OCI-LY7 (cell line): ENCODE measurements at regions not wholly inside any gene's neighbourhood (a gene's known extent, or its start where the extent isn't known, plus 50 kb on each side); places are given as distances from the start of the nearest gene placed in this dataset.

Experiments
- BruUV-seq: library from RNA; stranded (reverse); fragments of 400-500 nt; replicated peaks from 2 replicates; lab custom pipeline; 2021; lab: Mats Ljungman, UMichigan
- CTCF ChIA-PET: fragments of 300-600 bp; sonication (Branson Sonifier 250); formaldehyde crosslinking; loops from one replicate; lab custom pipeline; 2022; ENCODE audit warnings: antibody characterized with exemption; ENCODE audit not compliant: unreplicated experiment; lab: Charles Lee
- POLR2A ChIA-PET: fragments of 300-600 bp; sonication (Branson Sonifier 250); formaldehyde crosslinking; loops from one replicate; lab custom pipeline; 2022; ENCODE audit warnings: antibody characterized with exemption; lab: Charles Lee
- DNase-seq: peaks from one replicate; pipeline ENCODE4 v3.0.0-alpha.2; 2015; ENCODE audit warnings: low spot score
- H2AFZ ChIP-seq: fragments of 200-600 bp; sonication (generic), shearing (Covaris generic); 2 replicates; pipeline ENCODE4 v1.6.1; 2014; ENCODE audit warnings: mild to moderate bottlenecking, antibody characterized with exemption, low read length, moderate library complexity
- H3K27ac ChIP-seq: fragments of 200-600 bp; sonication (generic); 2 replicates; pipeline ENCODE4 v1.5.1; 2014; ENCODE audit warnings: mixed run types, low read depth, mild to moderate bottlenecking, moderate library complexity, low read length, inconsistent platforms; ENCODE audit not compliant: poor library complexity, severe bottlenecking
- H3K36me3 ChIP-seq: fragments of 200-600 bp; sonication (generic); 2 replicates; pipeline ENCODE4 v1.6.1; 2014; ENCODE audit warnings: mild to moderate bottlenecking, antibody characterized with exemption, low read length, moderate library complexity, mixed read lengths; ENCODE audit not compliant: insufficient read depth
- H3K4me1 ChIP-seq: fragments of 200-600 bp; sonication (generic); 2 replicates; pipeline ENCODE4 v1.5.1; 2014; ENCODE audit warnings: mild to moderate bottlenecking, low read length; ENCODE audit not compliant: insufficient read depth, poor library complexity, severe bottlenecking
- H3K4me2 ChIP-seq: fragments of 200-600 bp; sonication (generic); 2 replicates; pipeline ENCODE4 v1.6.1; 2014; ENCODE audit warnings: mild to moderate bottlenecking, low read length
- H3K4me3 ChIP-seq: fragments of 200-600 bp; sonication (generic); 2 replicates; pipeline ENCODE4 v1.5.1; 2014; ENCODE audit warnings: mild to moderate bottlenecking, low read depth, low read length; ENCODE audit not compliant: poor library complexity, severe bottlenecking
- H3K79me2 ChIP-seq: fragments of 200-600 bp; sonication (generic); 2 replicates; pipeline ENCODE4 v1.6.1; 2016; ENCODE audit warnings: low read depth, mild to moderate bottlenecking, low read length, moderate library complexity, mixed read lengths; ENCODE audit not compliant: insufficient read depth
- H3K9me2 ChIP-seq: fragments of 200-600 bp; sonication (generic); 2 replicates; pipeline ENCODE4 v1.6.1; 2016; ENCODE audit warnings: mild to moderate bottlenecking, low read length, mixed read lengths; ENCODE audit not compliant: insufficient read depth
- H3K9me3 ChIP-seq: fragments of 200-600 bp; sonication (generic); 2 replicates; pipeline ENCODE4 v1.6.1; 2014; ENCODE audit warnings: mild to moderate bottlenecking, mixed run types, low read length, mixed read lengths
- H4K20me1 ChIP-seq: fragments of 200-600 bp; sonication (generic); 2 replicates; pipeline ENCODE4 v1.6.1; 2014; ENCODE audit warnings: mild to moderate bottlenecking, antibody characterized with exemption, low read length, moderate library complexity, mixed read lengths; ENCODE audit not compliant: insufficient read depth
- EZH2phosphoT487 ChIP-seq: fragments of 200-600 bp; sonication (generic); IDR thresholded peaks from 2 replicates; pipeline ENCODE4 v1.6.1; 2018; ENCODE audit warnings: low read depth, borderline replicate concordance, mild to moderate bottlenecking, mixed run types, antibody characterized with exemption, low read length, moderate library complexity, mixed read lengths
- intact Hi-C: fragments of 100-400 bp; cut with micrococcal nuclease; formaldehyde crosslinking; loops from one replicate; pipeline ENCODE4 v1.10.0; 2022; ENCODE audit not compliant: unreplicated experiment
- TF ChIP-seq, protein P1 (sequence below): fragments of 200-600 bp; sonication (generic); conservative IDR thresholded peaks from 2 replicates; pipeline ENCODE4 v1.5.1; 2014; ENCODE audit warnings: mild to moderate bottlenecking, antibody characterized with exemption, low read length, moderate library complexity, mixed read lengths

DNA sequence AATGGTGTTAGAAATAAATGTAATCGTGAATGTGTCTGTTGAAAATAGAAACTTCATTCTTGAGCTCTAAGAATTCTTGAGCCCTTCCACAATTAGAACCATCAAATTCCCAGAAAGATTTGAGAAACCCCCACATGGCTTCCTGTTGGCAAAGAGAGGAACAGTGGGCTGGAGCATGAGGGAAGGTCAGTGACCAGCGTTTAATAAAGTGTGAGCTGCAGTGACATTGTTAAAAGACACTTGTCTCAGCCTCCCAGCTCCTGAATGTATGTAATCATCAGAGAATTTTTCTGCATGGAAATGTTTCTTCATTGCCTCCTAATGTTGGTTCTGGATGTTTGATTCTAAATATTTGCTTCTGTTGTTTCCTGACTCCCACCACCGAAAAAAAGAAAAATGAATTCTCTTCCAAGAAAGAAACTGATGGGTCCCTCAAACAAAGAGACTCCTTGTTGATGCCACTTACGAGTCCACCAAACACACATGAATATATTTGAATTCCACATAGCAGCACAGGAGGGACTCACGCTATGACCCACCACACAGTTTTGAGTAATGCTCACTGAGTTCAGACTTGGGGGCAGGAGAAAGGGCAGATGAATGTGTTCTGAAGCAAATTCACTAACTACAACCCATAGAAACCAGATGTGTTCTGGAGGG is 225.1 kb upstream of the KLHL29 start:
- intact Hi-C loops: no loop called here
- H3K4me2 ChIP-seq: no peak overlapping the region
- no peaks in the 10 kb centered on the region for H3K79me2 ChIP-seq
- ChIA-PET CTCF (no interaction called here), POLR2A (interaction anchor here (0.7 kb wide), 1 partner anchor 29 kb away, joined by 3 read pairs; no protein-coding TSS in a partner anchor)
- H3K36me3 ChIP-seq: no peaks in the 10 kb centered on the region
- no peaks in the 10 kb centered on the region for H3K4me1 ChIP-seq
- H3K4me3 ChIP-seq: no peak overlapping the region
- BruUV-seq: no TSS peak
- no peak for TF ChIP-seq EZH2phosphoT487
- TF ChIP-seq, protein P1, sequence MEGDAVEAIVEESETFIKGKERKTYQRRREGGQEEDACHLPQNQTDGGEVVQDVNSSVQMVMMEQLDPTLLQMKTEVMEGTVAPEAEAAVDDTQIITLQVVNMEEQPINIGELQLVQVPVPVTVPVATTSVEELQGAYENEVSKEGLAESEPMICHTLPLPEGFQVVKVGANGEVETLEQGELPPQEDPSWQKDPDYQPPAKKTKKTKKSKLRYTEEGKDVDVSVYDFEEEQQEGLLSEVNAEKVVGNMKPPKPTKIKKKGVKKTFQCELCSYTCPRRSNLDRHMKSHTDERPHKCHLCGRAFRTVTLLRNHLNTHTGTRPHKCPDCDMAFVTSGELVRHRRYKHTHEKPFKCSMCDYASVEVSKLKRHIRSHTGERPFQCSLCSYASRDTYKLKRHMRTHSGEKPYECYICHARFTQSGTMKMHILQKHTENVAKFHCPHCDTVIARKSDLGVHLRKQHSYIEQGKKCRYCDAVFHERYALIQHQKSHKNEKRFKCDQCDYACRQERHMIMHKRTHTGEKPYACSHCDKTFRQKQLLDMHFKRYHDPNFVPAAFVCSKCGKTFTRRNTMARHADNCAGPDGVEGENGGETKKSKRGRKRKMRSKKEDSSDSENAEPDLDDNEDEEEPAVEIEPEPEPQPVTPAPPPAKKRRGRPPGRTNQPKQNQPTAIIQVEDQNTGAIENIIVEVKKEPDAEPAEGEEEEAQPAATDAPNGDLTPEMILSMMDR: no peak
- no peaks in the 10 kb centered on the region for H3K9me3 ChIP-seq
- no peaks in the 10 kb centered on the region for H3K9me2 ChIP-seq
- DNase-seq: no peak
- no peaks in the 10 kb centered on the region for H4K20me1 ChIP-seq
- no peak overlapping the region for H3K27ac ChIP-seq
- H2AFZ ChIP-seq: no peak overlapping the region

DNA sequence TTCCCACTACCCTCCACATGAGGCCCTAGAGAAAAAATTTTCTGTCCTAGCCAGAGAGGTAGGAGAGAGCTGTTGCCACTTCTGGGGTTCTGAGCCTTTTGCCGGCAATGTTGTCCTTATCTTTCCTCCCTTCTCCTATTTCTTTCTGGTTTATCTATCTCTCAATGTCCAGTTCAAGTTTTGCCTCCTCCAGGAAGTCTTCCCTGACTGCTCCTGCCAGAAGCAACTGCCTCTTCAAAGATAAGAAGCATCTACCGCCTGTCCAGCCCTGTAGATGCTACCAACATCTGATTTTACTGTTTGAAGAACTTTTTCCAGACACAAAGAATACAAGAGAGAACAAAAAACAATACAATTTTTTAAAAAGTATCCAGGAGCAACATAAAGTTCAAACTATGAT is 220.8 kb upstream of the KLHL29 start:
- POLR2A ChIA-PET: no interaction called here

DNA sequence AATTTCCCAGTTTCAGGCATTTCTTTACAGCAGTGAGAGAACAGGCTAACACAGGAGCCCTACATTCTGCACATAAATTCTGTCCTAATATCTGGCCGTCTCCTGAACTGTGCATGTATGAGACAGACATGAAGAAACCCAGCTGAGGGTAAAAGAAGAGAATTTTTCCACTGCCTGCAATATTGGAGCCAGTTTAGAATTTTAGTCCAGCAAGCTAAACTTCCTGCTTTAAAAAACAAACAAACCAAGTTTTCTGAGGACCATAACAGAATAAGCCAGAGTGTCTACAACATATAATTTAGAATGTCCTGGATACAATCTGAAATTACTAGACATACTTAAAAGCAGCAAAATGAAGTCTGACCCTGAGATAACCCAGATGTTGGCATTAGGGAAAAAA is 215.1 kb upstream of the KLHL29 start:
- H3K4me2 ChIP-seq: no peak overlapping the region
- no peaks in the 10 kb centered on the region for H3K9me2 ChIP-seq
- DNase-seq: no peak
- H3K27ac ChIP-seq: no peak overlapping the region
- no peak for TF ChIP-seq EZH2phosphoT487
- TF ChIP-seq, protein P1: no peak
- no peaks in the 10 kb centered on the region for H3K36me3 ChIP-seq
- H4K20me1 ChIP-seq: no peaks in the 10 kb centered on the region
- CTCF ChIA-PET: no interaction called here
- BruUV-seq: no TSS peak
- no peaks in the 10 kb centered on the region for H3K4me1 ChIP-seq
- H3K79me2 ChIP-seq: no peaks in the 10 kb centered on the region
- no peak overlapping the region for H2AFZ ChIP-seq
- H3K4me3 ChIP-seq: no peak overlapping the region
- H3K9me3 ChIP-seq: no peaks in the 10 kb centered on the region
- intact Hi-C loops: no loop called here
- POLR2A ChIA-PET: no interaction called here

More for the DNA sequence above, 220.8 kb upstream of the KLHL29 start:
- Histone ChIP-seq H3K9me3 (no peaks in the 10 kb centered on the region), H3K79me2 (no peaks in the 10 kb centered on the region), H3K4me3 (no peak overlapping the region), H4K20me1 (no peaks in the 10 kb centered on the region), H3K9me2 (no peaks in the 10 kb centered on the region), H3K36me3 (no peaks in the 10 kb centered on the region), H3K4me2 (no peak overlapping the region), H3K27ac (no peak overlapping the region), H2AFZ (no peak overlapping the region), H3K4me1 (no peaks in the 10 kb centered on the region)
- BruUV-seq: no TSS peak
- CTCF ChIA-PET: no interaction called here
- TF ChIP-seq, protein P1: no peak
- TF ChIP-seq EZH2phosphoT487: no peak
- intact Hi-C loops: no loop called here
- DNase-seq: no peak
